Prostate gland (tissue), 2 donors: ENCODE measurements at regions not wholly inside any gene's neighbourhood (a gene's known extent, or its start where the extent isn't known, plus 50 kb on each side); places are given as distances from the start of the nearest gene placed in this dataset.

Source experiments
- DNase-seq: peaks from one replicate; pipeline ENCODE4 v3.0.0-alpha.2; 2019; ENCODE audit warnings: low spot score
- H3K27ac ChIP-seq, 2 donors: fragments of 200-600 bp; sonication (generic); 2 replicates each; pipeline ENCODE4 v1.5.1; 2017 to 2019
- H3K27me3 ChIP-seq: fragments of 200-600 bp; sonication (generic); replicated peaks from 2 replicates; pipeline ENCODE4 v1.5.1; 2019; ENCODE audit not compliant: insufficient read depth
- H3K36me3 ChIP-seq, 2 donors: fragments of 200-600 bp; sonication (generic); 1 replicate in 1 of 2; 2 replicates in 1 of 2; pipeline versions ENCODE4 v1.5.1 to v1.8.1; 2017 to 2019
- H3K4me1 ChIP-seq: fragments of 200-600 bp; sonication (generic); replicated peaks from 2 replicates; pipeline ENCODE4 v1.5.1; 2019
- H3K4me3 ChIP-seq, 2 donors: fragments of 200-600 bp; sonication (generic); 2 replicates each; pipeline ENCODE4 v1.5.1; 2017 to 2019
- H3K9me3 ChIP-seq: fragments of 200-600 bp; sonication (generic); 2 replicates; pipeline ENCODE4 v1.5.1; 2017
- CTCF ChIP-seq, 4 experiments: fragments of 200-600 bp in 2 of 4; fragments of 450-650 bp in 2 of 4; sonication (generic) in 2 of 4; IDR thresholded peaks; 1 replicate in 3 of 4; 2 replicates in 1 of 4; pipeline ENCODE4 v1.5.1; 2016 to 2019; ENCODE audit warnings: antibody characterized with exemption in 4 of 4, mild to moderate bottlenecking in 2 of 4, moderate library complexity in 2 of 4
- POLR2A ChIP-seq: fragments of 450-650 bp; IDR thresholded peaks from one replicate; pipeline ENCODE4 v1.6.1; 2016; ENCODE audit warnings: antibody characterized with exemption, mild to moderate bottlenecking
- POLR2AphosphoS5 ChIP-seq: sonication (generic); formaldehyde crosslinking; IDR thresholded peaks from one replicate; pipeline ENCODE4 v1.6.1; 2017; ENCODE audit warnings: antibody characterized with exemption
- WGBS: methylation state at CpG from one replicate; pipeline ENCODE4 v1.1.5; 2018; 5-methylcytosine and 5-hydroxymethylcytosine counted together
- intact Hi-C: fragments of 100-400 bp; cut with DNase I; formaldehyde crosslinking; loops from one replicate; pipeline ENCODE4 v1.14.2; 2022

- TF ChIP-seq POLR2A = no peak
- TF ChIP-seq POLR2AphosphoS5 = no peak
- TF ChIP-seq CTCF (IDR thresholded peaks at IDR 0.05) = no peak
- 86% methylated on average over 2 of the region's 2 CpGs for WGBS
- Histone ChIP-seq H3K4me3 (no peak overlapping the region), H3K27me3 (no peaks in the 10 kb centered on the region), H3K36me3 (no peaks in the 10 kb centered on the region), H3K9me3 (no peaks in the 10 kb centered on the region), H3K4me1 (no peaks in the 10 kb centered on the region), H3K27ac (no peak overlapping the region)
- no peak for DNase-seq
- intact Hi-C loops = no loop called here
Observed at GRCh38 chr13:73433890-73434289, 375.1 kb downstream of the KLF5 start.

GRCh38 chr13:73433458-73433857, 374.7 kb downstream of the KLF5 start:
- Histone ChIP-seq H3K27me3 (no peaks in the 10 kb centered on the region), H3K27ac (no peak overlapping the region), H3K4me3 (no peak overlapping the region), H3K36me3 (no peaks in the 10 kb centered on the region), H3K4me1 (no peaks in the 10 kb centered on the region), H3K9me3 (no peaks in the 10 kb centered on the region)
- WGBS = 56% methylated on average over 1 of the region's 1 CpG
- DNase-seq = no peak
- TF ChIP-seq CTCF (IDR thresholded peaks at IDR 0.05) = no peak
- intact Hi-C loops = no loop called here

GRCh38 chr13:73429701-73430100, 370.9 kb downstream of the KLF5 start:
- Histone ChIP-seq H3K4me1 (no peaks in the 10 kb centered on the region), H3K27me3 (no peaks in the 10 kb centered on the region), H3K27ac (no peak overlapping the region), H3K4me3 (no peak overlapping the region), H3K36me3 (no peaks in the 10 kb centered on the region), H3K9me3 (no peaks in the 10 kb centered on the region)
- intact Hi-C loops = no loop called here
- WGBS = 37% methylated on average over 1 of the region's 1 CpG
- DNase-seq = peak; percentile 29
- TF ChIP-seq POLR2A (no peak), POLR2AphosphoS5 (peak; percentile 59)

GRCh38 chr13:73428706-73429105, 369.9 kb downstream of the KLF5 start:
- no peak for DNase-seq
- no peak overlapping the region for H3K27ac ChIP-seq
- H3K4me3 ChIP-seq = no peak overlapping the region
- WGBS = 57% methylated on average over 1 of the region's 1 CpG
- TF ChIP-seq POLR2AphosphoS5 = no peak
- TF ChIP-seq POLR2A = no peak
- TF ChIP-seq CTCF (IDR thresholded peaks at IDR 0.05) = no peak
- intact Hi-C loops = no loop called here
- H3K9me3 ChIP-seq = no peaks in the 10 kb centered on the region
- H3K4me1 ChIP-seq = no peaks in the 10 kb centered on the region
- no peaks in the 10 kb centered on the region for H3K27me3 ChIP-seq
- H3K36me3 ChIP-seq = no peaks in the 10 kb centered on the region

- Histone ChIP-seq H3K27ac (no peak overlapping the region), H3K9me3 (no peaks in the 10 kb centered on the region), H3K4me1 (no peaks in the 10 kb centered on the region), H3K36me3 (no peaks in the 10 kb centered on the region), H3K4me3 (no peak overlapping the region), H3K27me3 (no peaks in the 10 kb centered on the region)
- 23% methylated on average over 3 of the region's 3 CpGs for WGBS
- TF ChIP-seq POLR2A (no peak), POLR2AphosphoS5 (peak; percentile 23)
- intact Hi-C loops = no loop called here
- no peak for DNase-seq
Observed at GRCh38 chr13:73428137-73428536, 369.3 kb downstream of the KLF5 start.

GRCh38 chr13:73422973-73423372, 364.2 kb downstream of the KLF5 start:
- Histone ChIP-seq H3K27me3 (no peaks in the 10 kb centered on the region), H3K9me3 (no peaks in the 10 kb centered on the region), H3K4me3 (no peak overlapping the region), H3K36me3 (no peaks in the 10 kb centered on the region), H3K4me1 (no peaks in the 10 kb centered on the region), H3K27ac (no peak overlapping the region)
- intact Hi-C loops = no loop called here
- TF ChIP-seq POLR2A (no peak), POLR2AphosphoS5 (no peak), CTCF (IDR thresholded peaks at IDR 0.05) (no peak)
- DNase-seq = no peak
- WGBS = 90% methylated on average over 2 of the region's 2 CpGs
